ENCODE measurements at regions not wholly inside any gene's neighbourhood (a gene's known extent, or its start where the extent isn't known, plus 50 kb on each side); places are given as distances from the start of the nearest gene placed in this dataset.
A peak's percentile ranks its signal among the peaks of the same experiment; 100 is the strongest.

- TF ChIP-seq XRCC4 (IDR thresholded peaks at IDR 0.05; ENCODE audit: extremely low read depth, insufficient read depth, insufficient read length) (no peak), POLR2AphosphoS2 (IDR thresholded peaks at IDR 0.05; ENCODE audit: low read length) (no peak), MYBL2 (IDR thresholded peaks at IDR 0.05; ENCODE audit: low read depth) (0 out of 2 replicates have a peak, but pooled peaks have one; percentile 15), MYBL2 (CRISPR knock-in tag; IDR thresholded peaks at IDR 0.05; ENCODE audit: borderline replicate concordance) (no peak), SREBF1 (IDR thresholded peaks at IDR 0.05; ENCODE audit: borderline replicate concordance, low read depth, low read length) (no peak), CBFA2T3 (IDR thresholded peaks at IDR 0.05) (peak; percentile 66), TOE1 (IDR thresholded peaks at IDR 0.05; ENCODE audit: borderline replicate concordance) (peak; percentile 74; the same call in 1 of the 2 replicates), TOE1 (CRISPR knock-in tag; IDR thresholded peaks at IDR 0.05; ENCODE audit: borderline replicate concordance, low read depth) (no peak), NCOA4 (IDR thresholded peaks at IDR 0.05; ENCODE audit: partially characterized antibody) (no peak), THRAP3 (IDR thresholded peaks at IDR 0.05; ENCODE audit: borderline replicate concordance) (no peak), ZFX (CRISPR knock-in tag; IDR thresholded peaks at IDR 0.05) (no peak), JUND (IDR thresholded peaks at IDR 0.05; ENCODE audit: borderline replicate concordance, low read depth, low read length) (peak; percentile 80), JUND (tag; IDR thresholded peaks at IDR 0.05; ENCODE audit: borderline replicate concordance, low read depth, low read length) (peak; percentile 65; the same call in 1 of the 3 replicates), MXD1 (CRISPR knock-in tag; IDR thresholded peaks at IDR 0.05; ENCODE audit: borderline replicate concordance, poor library complexity, severe bottlenecking) (no peak), TBL1XR1 (IDR thresholded peaks at IDR 0.05; ENCODE audit: low read length in 2 of 2) (no peak), ZNF277 (CRISPR knock-in tag; IDR thresholded peaks at IDR 0.05; ENCODE audit: borderline replicate concordance) (no peak), THRB (CRISPR knock-in tag; conservative IDR thresholded peaks at IDR 0.05) (0 out of 2 replicates have a peak, but pooled peaks have one; percentile 63), ZNF699 (CRISPR knock-in tag; IDR thresholded peaks at IDR 0.05; ENCODE audit: insufficient replicate concordance) (no peak), ZBTB12 (CRISPR knock-in tag; IDR thresholded peaks at IDR 0.05) (no peak), E4F1 (CRISPR knock-in tag; IDR thresholded peaks at IDR 0.05; ENCODE audit: borderline replicate concordance) (no peak), USF2 (CRISPR knock-in tag; IDR thresholded peaks at IDR 0.05) (peak; percentile 64)
These were observed 316.3 kb upstream of the CXCR4 start (continued) for GRCh38 chr2:136434251-136434715.
